Stimulated activated CD4-positive, alpha-beta T cell treated with anti-CD3 and anti-CD28 coated beads, TNF-alpha, amount 100 ng/mL, for 48 hours (primary cell): ENCODE measurements at regions not wholly inside any gene's neighbourhood (a gene's known extent, or its start where the extent isn't known, plus 50 kb on each side); places are given as distances from the start of the nearest gene placed in this dataset.
"Not testable (repeated sequence)": the region's sequence is repeated elsewhere in the genome, so short reads cannot be mapped to it uniquely, and the experiment has no call there.

ENCODE experiments used
- DNase-seq, 3 donors: peaks; one replicate each; pipeline ENCODE4 v3.0.0-alpha.2; 2020; ENCODE audit warnings: low read depth in 3 of 3

DNA sequence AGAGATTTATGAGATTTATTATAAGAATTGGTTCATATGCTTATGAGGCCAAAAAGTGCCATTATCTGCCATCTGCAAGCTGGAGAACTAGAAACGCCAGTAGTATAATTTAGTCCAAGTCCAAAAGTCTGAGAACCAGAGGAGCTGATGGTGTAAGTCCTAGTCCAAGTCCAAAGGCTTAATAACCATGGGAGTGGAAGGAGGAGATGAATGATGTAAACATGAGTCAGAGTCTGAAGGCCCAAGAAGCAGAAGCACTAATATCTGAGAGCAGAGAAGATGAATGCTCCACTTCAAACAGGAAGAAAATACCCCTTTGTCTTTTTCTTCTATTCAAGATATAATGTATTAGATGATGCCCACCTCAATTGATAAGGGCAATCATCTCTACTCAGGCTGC, 185.7 kb downstream of the CGGBP1 start:
- no peak for DNase-seq

GRCh38 chr3:87867001-87867400, 191.8 kb downstream of the CGGBP1 start:
- no peak for DNase-seq

DNA sequence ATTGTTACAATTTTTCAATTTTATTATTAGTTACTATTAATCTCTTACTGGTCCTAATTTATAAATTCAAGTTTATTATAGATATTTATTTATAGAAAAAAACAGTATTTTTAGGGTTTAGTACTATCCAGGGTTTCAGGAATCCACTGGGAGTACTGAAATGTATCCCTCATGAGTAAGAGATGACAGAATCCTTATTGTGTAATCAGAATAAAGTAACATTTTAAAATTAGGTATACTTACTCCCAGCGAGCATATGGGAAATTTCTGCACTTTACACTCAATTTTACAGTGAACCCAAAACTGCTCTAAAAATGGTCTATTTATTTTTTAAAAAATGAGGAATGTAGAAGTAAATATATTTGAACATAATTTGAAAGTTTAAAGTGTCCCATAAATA, 202.7 kb downstream of the CGGBP1 start:
- DNase-seq = no peak

DNA sequence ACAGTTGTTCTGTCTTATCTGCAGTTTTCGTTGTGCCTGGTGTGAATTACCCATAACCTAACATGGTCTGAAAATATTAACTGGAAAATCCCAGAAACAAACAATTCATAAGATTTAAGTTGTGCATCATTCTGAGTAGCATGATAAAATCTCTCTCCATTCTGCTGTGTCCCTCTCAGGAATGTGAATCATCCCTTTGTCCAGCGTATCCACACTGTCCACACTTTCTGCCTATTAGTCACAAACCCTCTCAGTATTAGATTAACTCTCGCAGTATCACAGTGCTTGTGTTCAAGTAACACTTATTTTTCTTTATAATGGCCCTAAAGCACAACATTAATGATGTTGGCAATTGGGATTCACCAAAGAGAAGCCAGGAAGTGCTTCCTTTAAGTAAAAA, 203.2 kb downstream of the CGGBP1 start:
- DNase-seq = no peak

- no peak for DNase-seq
Measured at GRCh38 chr3:87855211-87855610, 203.6 kb downstream of the CGGBP1 start.

DNA sequence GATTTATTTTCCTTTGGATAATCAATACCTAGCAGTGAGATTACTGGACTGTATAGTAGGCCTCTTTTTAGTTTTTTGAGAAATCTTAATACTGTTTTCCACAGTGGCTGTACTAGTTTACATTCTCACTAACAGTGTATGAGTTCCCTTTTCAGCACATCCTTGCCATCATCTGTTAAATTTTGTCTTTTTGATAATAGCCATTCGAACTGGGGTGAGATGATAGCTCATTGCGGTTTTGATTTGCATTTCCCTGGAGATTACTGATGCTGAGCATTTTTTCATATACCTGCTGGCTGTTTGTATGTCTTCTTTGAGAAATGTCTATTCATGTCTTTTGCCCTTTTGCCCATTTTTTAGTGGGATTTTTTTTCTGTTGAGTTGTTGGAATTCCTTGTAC, 210.8 kb downstream of the CGGBP1 start:
- no peak for DNase-seq

DNA sequence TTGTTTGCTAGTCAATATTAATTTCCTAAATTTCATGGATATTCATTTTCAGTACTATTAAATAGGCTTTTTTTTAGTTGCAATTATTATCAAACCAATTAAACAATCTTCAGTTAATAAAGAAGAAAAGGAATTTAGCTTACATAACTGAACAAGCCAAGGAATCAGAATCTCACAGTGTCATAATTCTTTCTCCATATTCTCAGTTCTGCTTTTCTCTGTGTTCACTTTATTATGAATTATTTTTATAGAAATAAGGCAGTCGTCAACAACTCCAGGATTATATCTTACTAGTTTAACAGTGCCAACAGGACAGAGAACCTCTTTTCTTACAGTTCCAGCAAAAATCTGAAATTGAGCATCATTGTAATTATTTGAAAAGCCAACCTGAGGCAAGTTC, 221.7 kb downstream of the CGGBP1 start:
- no peak for DNase-seq

DNA sequence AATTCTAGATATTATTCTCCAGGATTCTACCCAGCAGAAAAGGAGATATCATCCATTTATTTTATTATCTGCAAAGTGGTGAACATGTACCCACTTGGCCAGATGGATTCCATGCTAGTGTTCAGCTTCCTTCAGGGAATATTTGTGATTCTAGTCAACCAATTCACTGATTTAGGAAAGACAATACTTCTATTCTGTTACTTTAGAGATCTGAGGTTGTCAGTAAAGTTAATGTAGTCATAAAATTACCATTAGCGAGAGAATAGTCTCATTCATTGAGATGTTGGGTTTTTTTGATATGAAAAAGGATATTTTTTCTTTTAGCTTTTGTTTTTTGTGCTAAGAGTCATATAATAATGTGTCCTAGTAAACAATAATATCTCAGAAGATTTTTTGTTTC, 222.8 kb downstream of the CGGBP1 start:
- no peak for DNase-seq

GRCh38 chr3:87835236-87835635, 223.6 kb downstream of the CGGBP1 start:
- no peak for DNase-seq

DNA sequence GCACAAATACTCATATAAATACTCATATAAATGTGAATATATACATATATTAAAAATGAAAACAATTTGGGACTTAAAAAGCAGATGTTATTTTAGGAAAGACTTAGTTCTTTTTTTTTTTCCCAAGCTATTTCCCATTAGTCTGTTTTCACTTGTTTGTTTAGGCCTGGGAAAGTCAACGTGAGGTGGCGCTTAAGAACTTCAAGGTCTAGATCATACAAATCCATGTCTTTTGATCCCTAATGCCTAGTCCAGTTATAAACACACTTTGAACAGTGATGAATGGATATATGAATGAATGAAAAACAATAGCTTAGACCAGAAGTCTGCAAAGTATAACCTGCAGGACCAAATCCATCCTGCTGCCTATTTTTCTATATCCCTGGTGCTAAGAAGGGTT, 224.5 kb downstream of the CGGBP1 start:
- no peak for DNase-seq

- DNase-seq = no peak
Measured at GRCh38 chr3:87833039-87833377, 225.8 kb downstream of the CGGBP1 start.

DNA sequence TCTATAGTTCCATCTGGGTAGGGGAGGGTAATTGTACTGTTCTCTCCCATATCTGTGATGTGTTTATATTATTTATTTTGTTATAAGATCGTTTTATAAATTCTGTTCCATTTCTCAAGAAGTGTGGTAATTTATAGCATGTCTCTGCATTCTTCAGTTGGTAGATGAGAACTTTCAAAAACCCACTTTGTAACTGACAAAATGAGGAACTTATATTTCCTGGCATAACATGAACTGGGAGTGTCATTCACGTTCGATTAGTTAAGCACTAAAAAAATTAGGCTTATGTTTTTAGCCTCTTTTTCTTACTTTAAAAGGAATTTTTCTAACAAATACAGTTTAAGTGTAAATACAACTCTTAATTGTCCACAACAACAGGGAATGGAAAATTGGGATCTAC, 230.8 kb downstream of the CGGBP1 start:
- DNase-seq = no peak

GRCh38 chr3:87822563-87822962, 236.2 kb downstream of the CGGBP1 start:
- no peak for DNase-seq

DNA sequence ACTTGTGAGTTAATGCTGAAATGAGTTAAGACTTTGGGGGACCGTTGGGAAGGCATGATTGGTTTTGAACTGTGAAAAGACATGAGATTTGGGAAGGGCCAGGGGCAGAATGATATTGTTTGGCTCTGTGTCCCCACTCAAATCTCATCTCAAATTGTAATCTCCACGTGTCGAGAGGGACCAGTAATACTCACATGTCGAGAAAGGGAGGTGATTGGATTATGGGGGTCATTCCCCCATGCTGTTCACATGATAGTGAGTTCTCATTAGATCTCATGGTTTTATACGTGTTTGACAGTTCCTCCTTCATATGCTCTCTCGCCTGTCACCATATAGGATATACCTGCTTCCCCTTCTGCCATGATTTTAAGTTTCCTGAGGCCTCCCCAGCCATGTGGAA, 245.3 kb downstream of the CGGBP1 start:
- not testable (repeated sequence) for DNase-seq

- no peak for DNase-seq
Measured at GRCh38 chr3:87811953-87812352, 246.9 kb downstream of the CGGBP1 start.

GRCh38 chr3:87810452-87811016, 248.3 kb downstream of the CGGBP1 start:
- no peak for DNase-seq

DNA sequence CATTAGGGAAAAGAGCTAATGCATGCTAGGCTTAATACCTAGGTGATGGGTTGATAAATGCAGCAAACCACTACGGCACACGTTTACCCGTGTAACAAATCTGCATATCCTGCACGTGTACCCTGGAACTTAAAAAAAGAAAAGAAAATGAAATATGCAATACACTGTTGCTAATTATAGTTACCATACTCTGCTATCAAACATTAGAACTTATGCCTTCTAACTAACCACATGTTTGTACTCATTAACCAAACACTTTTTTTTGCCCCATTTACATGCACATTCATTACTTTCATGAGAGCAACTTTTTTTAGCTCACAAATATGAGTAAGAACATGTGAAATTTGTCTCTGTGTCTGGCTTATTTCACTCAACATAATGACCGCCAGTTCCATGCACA, 253.1 kb downstream of the CGGBP1 start:
- DNase-seq = no peak

DNA sequence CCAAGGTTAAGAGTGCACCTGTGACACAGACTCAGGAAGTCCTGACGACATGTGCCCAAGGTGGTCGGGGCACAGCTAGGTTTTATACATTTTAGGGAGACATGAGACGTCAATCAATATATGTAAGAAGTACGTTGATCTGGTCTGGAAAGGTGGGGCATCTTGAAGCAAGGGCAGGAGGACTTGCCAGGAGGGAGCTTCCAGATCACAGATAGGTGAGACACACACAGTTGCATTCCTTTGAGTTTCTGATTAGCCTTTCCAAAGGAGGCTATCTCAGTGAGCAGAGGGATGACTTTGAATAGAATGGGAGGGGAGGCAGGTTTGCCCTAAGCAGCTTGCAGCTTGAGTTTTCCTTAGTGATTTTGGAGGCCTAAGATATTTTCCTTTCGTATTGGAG, 257.4 kb downstream of the CGGBP1 start:
- no peak for DNase-seq

DNA sequence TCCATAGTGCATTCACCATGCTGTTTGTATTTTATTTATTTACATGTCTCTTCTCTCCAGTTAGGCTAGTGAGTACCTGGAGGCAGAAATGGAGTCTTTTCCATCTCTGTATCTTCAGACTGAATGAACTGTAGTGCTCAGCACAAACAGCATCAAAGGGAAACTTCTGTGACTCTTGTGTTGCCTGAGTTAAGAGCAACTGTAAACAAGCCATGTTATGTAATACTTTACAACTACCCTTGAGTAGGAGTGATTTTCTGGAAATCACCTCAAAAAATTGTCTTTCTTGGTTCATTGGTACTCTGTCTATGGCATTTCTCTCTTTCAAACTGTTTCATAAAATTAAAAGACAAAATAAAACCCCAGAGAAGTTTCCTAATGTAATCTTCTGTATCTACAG, 258.3 kb downstream of the CGGBP1 start:
- DNase-seq = no peak

DNA sequence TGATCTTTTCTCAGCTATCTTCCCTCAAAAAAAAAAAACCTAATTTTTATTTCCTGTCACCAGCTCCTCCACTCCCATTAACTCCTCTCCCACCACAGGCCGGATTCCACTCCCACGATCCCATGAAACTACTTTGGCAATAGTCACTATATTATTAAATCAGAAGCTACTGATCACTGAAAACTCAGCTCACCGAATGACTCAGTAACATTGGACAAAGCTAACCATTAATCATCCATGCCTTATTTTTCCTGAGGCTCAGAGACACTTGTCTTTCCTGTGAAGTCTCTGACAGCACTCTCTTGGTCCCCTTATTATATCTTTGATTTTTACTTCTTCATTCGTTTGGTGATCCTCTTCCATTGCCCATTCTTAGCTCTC, 260.2 kb downstream of the CGGBP1 start:
- no peak for DNase-seq

DNA sequence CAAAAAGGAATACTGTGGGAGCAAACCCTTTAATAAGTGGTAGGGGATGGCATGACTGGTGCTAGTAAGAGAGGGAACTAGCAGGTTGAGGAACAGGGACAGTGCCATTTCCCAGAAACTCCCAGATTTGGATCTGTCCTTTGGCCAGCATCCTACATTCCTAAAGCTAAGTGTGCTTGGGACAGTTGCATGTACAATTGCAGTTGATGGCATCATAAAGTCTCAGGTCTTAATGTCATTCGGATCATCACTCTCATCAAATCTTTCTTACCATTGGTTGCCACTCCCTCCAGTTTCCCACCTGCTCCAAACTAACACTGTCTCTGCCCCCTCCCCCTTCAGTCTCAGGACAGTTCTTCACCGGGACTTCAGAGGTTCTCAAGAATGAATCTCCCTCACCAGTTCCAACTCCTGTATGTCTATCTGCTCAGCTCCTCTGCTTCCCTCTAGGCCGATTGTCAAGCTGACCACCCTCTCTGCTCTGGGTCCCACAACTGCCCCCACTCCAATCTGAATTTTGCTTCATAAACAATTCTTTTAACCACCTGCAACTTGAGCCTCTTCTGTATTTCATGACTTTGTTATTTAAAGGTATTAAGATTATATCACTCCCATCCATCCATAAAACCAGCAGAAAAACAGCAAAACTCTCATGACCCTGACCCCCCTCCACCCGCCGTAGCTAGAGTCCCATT, 260.8 kb downstream of the CGGBP1 start:
- DNase-seq = no peak

DNA sequence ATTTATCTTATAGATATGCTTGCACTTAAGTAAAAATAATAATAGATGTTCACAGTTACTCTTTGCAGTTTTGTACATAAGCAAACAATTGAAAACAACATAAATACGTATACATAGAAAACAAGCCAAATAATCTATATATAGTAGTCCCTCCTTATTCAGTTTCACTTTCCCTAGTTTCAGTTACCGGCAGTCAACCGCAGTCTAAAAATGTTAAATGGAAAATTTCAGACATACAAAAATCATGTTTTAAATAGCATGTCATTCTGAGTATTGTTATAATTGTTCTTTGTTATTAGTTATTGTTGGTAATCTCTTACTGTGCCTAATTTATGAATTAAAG, 262.0 kb downstream of the CGGBP1 start:
- no peak for DNase-seq

DNA sequence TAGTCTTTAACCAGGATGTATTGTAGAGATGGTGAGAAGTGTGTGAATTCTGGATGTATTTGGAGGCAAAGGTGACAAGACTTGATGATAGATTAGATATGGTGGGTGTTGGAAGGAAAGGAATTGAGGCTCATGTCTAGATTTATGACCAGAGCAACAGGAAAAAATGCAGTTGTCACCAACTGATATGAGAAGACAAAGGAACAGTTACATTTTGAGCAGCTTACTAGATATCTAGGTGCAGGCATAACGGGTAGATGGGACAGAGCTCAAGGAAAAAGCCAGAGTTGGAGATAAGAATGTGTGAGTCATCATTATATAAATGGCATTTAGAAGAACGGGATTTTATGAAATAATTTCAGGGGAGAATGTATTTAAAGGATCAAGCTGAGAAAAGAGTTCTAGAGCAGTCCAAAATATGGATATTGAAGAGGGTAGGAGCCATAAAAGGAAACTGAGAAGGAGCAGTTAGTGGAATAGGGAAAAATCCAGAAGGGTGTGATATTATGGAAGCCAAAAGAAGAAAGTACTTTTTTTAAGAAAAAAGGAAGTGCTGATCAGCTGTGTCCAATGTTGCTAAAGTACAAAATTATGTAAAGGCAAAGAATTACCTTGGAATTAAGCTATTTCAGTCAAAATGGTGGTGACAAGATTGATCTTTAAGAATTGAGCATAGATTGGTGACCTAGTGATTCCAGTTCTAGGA, 262.5 kb downstream of the CGGBP1 start:
- no peak for DNase-seq

- DNase-seq = no peak
Measured at GRCh38 chr3:87795701-87796100, 263.1 kb downstream of the CGGBP1 start.
